ENCODE measurements at regions not wholly inside any gene's neighbourhood (a gene's known extent, or its start where the extent isn't known, plus 50 kb on each side); places are given as distances from the start of the nearest gene placed in this dataset.

GRCh38 chr3:115361806-115362205 is 214.7 kb upstream of the ZBTB20 start:
- Histone ChIP-seq H3K4me3 (replicated peaks in 1 of 3; ENCODE audit: insufficient read depth in 1 of 3, low read depth in 2 of 3, low read length in 3 of 3) (no peak overlapping the region), H3K36me3 (replicated peaks in 1 of 2; ENCODE audit: control insufficient read depth in 1 of 2, insufficient read depth in 2 of 2, low read length in 2 of 2) (no peaks in the 10 kb centered on the region), H2AFZ (ENCODE audit: low read length) (no peak overlapping the region), H3K9me3 (ENCODE audit: low read length) (no peaks in the 10 kb centered on the region), H3K9ac (ENCODE audit: insufficient read depth, low read depth, low read length) (no peak overlapping the region), H3K27ac (ENCODE audit: extremely low read length, insufficient read depth, low read length) (no peak overlapping the region), H3K4me2 (ENCODE audit: low read depth, low read length) (no peak overlapping the region), H3K27me3 (ENCODE audit: control insufficient read depth in 1 of 2, insufficient read depth in 2 of 2, low read length in 2 of 2) (no peaks in the 10 kb centered on the region), H4K20me1 (ENCODE audit: insufficient read depth, low read length) (no peaks in the 10 kb centered on the region), H3K79me2 (ENCODE audit: insufficient read depth, low read length) (no peaks in the 10 kb centered on the region), H3K4me1 (ENCODE audit: insufficient read depth, low read length) (no peaks in the 10 kb centered on the region)
- intact Hi-C loops (cut with micrococcal nuclease; ENCODE audit: unreplicated experiment) = no loop called here
- BruUV-seq (replicated peaks) = no TSS peak
- 6% methylated on average over 1 of the region's 1 CpG for WGBS (ENCODE audit: low lambda C conversion rate)
- DNase-seq (ENCODE audit: low spot score) (no peak), ATAC-seq (no peak), FAIRE-seq (no peak)
- TF ChIP-seq ATM (IDR thresholded peaks at IDR 0.05; ENCODE audit: borderline replicate concordance) (no peak), HMGA1 (CRISPR knock-in tag; conservative IDR thresholded peaks at IDR 0.05) (no peak), ZMAT5 (CRISPR knock-in tag; IDR thresholded peaks at IDR 0.05; ENCODE audit: borderline replicate concordance, low read depth) (no peak), ZNF546 (CRISPR knock-in tag; conservative IDR thresholded peaks at IDR 0.05) (no peak), ZFP90 (CRISPR knock-in tag; IDR thresholded peaks at IDR 0.05; ENCODE audit: borderline replicate concordance) (no peak), PHF8 (CRISPR knock-in tag; IDR thresholded peaks at IDR 0.05) (no peak), KLF9 (CRISPR knock-in tag; IDR thresholded peaks at IDR 0.05; ENCODE audit: low read depth) (no peak), TMF1 (CRISPR knock-in tag; IDR thresholded peaks at IDR 0.05; ENCODE audit: low read depth) (no peak), E2F1 (CRISPR knock-in tag; IDR thresholded peaks at IDR 0.05) (no peak), ZNF17 (CRISPR knock-in tag; IDR thresholded peaks at IDR 0.05) (no peak), GABPB1 (CRISPR knock-in tag; IDR thresholded peaks at IDR 0.05) (no peak), HIC2 (CRISPR knock-in tag; IDR thresholded peaks at IDR 0.05; ENCODE audit: low read depth) (no peak), ZNF276 (CRISPR knock-in tag; IDR thresholded peaks at IDR 0.05; ENCODE audit: low read depth) (no peak), ZNF430 (CRISPR knock-in tag; IDR thresholded peaks at IDR 0.05) (no peak), SRY (CRISPR knock-in tag; IDR thresholded peaks at IDR 0.05) (no peak), CREB1 (IDR thresholded peaks at IDR 0.05) (no peak), CREB1 (CRISPR knock-in tag; IDR thresholded peaks at IDR 0.05) (no peak), ELF4 (CRISPR knock-in tag; IDR thresholded peaks at IDR 0.05; ENCODE audit: borderline replicate concordance) (no peak), ZNF331 (CRISPR knock-in tag; IDR thresholded peaks at IDR 0.05) (no peak)
- POLR2A ChIA-PET = no interaction called here
- CTCF ChIA-PET (ENCODE audit: low intra/inter-chr PET ratio, low total read pairs) = no interaction called here
- in situ Hi-C loops (cut with HindIII; ENCODE audit: extremely low pct_ligation_motif_present, low pct_unique_long_range_greater_than_20kb) = no loop called here

Data from HepG2 (cell line).